ENCODE measurements at regions not wholly inside any gene's neighbourhood (a gene's known extent, or its start where the extent isn't known, plus 50 kb on each side); places are given as distances from the start of the nearest gene placed in this dataset.

GRCh38 chr18:24958001-24958400 lies 394.0 kb downstream of the ZNF521 start:
- no peak overlapping the region for H3K56ac ChIP-seq (replicated peaks; ENCODE audit: insufficient read length, low read depth, low read length)
- no peaks in the 10 kb centered on the region for H4K20me1 ChIP-seq (replicated peaks in 1 of 2; ENCODE audit: control insufficient read depth in 1 of 2, insufficient read depth in 2 of 2, low read length in 2 of 2)
- H2AFZ ChIP-seq (ENCODE audit: low read length) = no peak overlapping the region
- DNase-seq (ENCODE audit: low read depth in 1 of 2, low spot score in 2 of 2) (no peak), FAIRE-seq (no peak)
- H3K79me1 ChIP-seq (ENCODE audit: low read depth, low read length) = no peaks in the 10 kb centered on the region
- no peak overlapping the region for H3K9ac ChIP-seq (replicated peaks in 1 of 4; ENCODE audit: extremely low read depth in 1 of 4, low read depth in 3 of 4, low read length in 3 of 4)
- H4K5ac ChIP-seq (ENCODE audit: insufficient read length, low read depth, low read length) = no peak overlapping the region
- CTCF ChIA-PET (ENCODE audit: partially characterized antibody) = no interaction called here
- H3K4me3 ChIP-seq (ENCODE audit: extremely low read depth in 1 of 4, insufficient read depth in 2 of 4, low read depth in 3 of 4, low read length in 4 of 4) = no peak overlapping the region
- H3K79me2 ChIP-seq (ENCODE audit: control insufficient read depth in 1 of 2, insufficient read depth in 2 of 2, low read length in 2 of 2) = no peaks in the 10 kb centered on the region
- no peak overlapping the region for H4K8ac ChIP-seq (ENCODE audit: extremely low read depth, insufficient read depth, low read length)
- no peak overlapping the region for H3K4me2 ChIP-seq (ENCODE audit: insufficient read depth in 1 of 2, low read depth in 2 of 2, low read length in 2 of 2)
- no peak overlapping the region for H2BK5ac ChIP-seq (ENCODE audit: low read depth, low read length)
- H2BK15ac ChIP-seq (ENCODE audit: low read length) = no peak overlapping the region
- H4K91ac ChIP-seq (replicated peaks; ENCODE audit: insufficient read length, low read length) = no peak overlapping the region
- no peak overlapping the region for H3K4ac ChIP-seq (replicated peaks; ENCODE audit: insufficient read length, low read depth, low read length)
- no peak overlapping the region for H2BK120ac ChIP-seq (replicated peaks; ENCODE audit: low read depth, low read length)
- no peak overlapping the region for H3K23ac ChIP-seq (ENCODE audit: insufficient read length)
- TF ChIP-seq PHF8 (conservative IDR thresholded peaks at IDR 0.05; ENCODE audit: low read depth, low read length) (no peak), SP4 (IDR thresholded peaks at IDR 0.05; ENCODE audit: low read length) (no peak), SIN3A (conservative IDR thresholded peaks at IDR 0.05 in 1 of 2, IDR thresholded peaks at IDR 0.05 in 1 of 2; ENCODE audit: low read depth in 1 of 2, low read length in 2 of 2) (no peak), EP300 (IDR thresholded peaks at IDR 0.05; ENCODE audit: borderline replicate concordance in 1 of 2, low read depth in 2 of 2, low read length in 2 of 2) (no peak), KDM5A (IDR thresholded peaks at IDR 0.05; ENCODE audit: low read length) (no peak), KDM4A (IDR thresholded peaks at IDR 0.05; ENCODE audit: low read depth, low read length, severe bottlenecking) (no peak), NRF1 (IDR thresholded peaks at IDR 0.05; ENCODE audit: low read depth, low read length) (no peak), TAF7 (optimal IDR thresholded peaks at IDR 0.05; ENCODE audit: borderline replicate concordance, low read depth, low read length) (no peak), KDM1A (IDR thresholded peaks at IDR 0.05; ENCODE audit: borderline replicate concordance, low read length) (no peak), RFX5 (IDR thresholded peaks at IDR 0.05; ENCODE audit: borderline replicate concordance, low read depth, low read length) (no peak), ASH2L (IDR thresholded peaks at IDR 0.05; ENCODE audit: low read length) (no peak), SRF (IDR thresholded peaks at IDR 0.05; ENCODE audit: low read depth, low read length) (no peak), YY1 (IDR thresholded peaks at IDR 0.05; ENCODE audit: low read depth, low read length) (no peak), CEBPB (IDR thresholded peaks at IDR 0.05; ENCODE audit: low read depth, low read length) (no peak), CHD2 (IDR thresholded peaks at IDR 0.05; ENCODE audit: low read length) (no peak), CTBP2 (IDR thresholded peaks at IDR 0.05; ENCODE audit: borderline replicate concordance, insufficient read depth, insufficient read length, low read length) (no peak)
- H3K14ac ChIP-seq (ENCODE audit: insufficient read length) = no peak overlapping the region
- no peak overlapping the region for H2AK5ac ChIP-seq (ENCODE audit: low read depth, low read length)
- POLR2A ChIA-PET (ENCODE audit: partially characterized antibody) = no interaction called here
- no peak overlapping the region for H3K27ac ChIP-seq (ENCODE audit: low read depth, low read length)
- no peak overlapping the region for H3K18ac ChIP-seq (ENCODE audit: extremely low read depth, low read length)
- no peak overlapping the region for H2BK20ac ChIP-seq (ENCODE audit: low read length)
- H3K27me3 ChIP-seq (replicated peaks in 1 of 4; ENCODE audit: control insufficient read depth in 3 of 4, extremely low read depth in 1 of 4, insufficient read depth in 3 of 4, low read length in 3 of 4) = no peaks in the 10 kb centered on the region
- H3K23me2 ChIP-seq (ENCODE audit: low read depth, low read length) = no peaks in the 10 kb centered on the region
- no peaks in the 10 kb centered on the region for H3K9me3 ChIP-seq (ENCODE audit: insufficient read depth in 2 of 2, low read depth in 1 of 2, low read length in 1 of 2)
- H3K36me3 ChIP-seq (ENCODE audit: control insufficient read depth in 2 of 4, insufficient read depth in 4 of 4, low read length in 3 of 4) = no peaks in the 10 kb centered on the region
- WGBS, 2 experiments (ENCODE audit: extremely low coverage in 1 of 2, insufficient coverage in 1 of 2, insufficient read length in 1 of 2, insufficient replicate concordance in 2 of 2, low coverage in 1 of 2, low lambda C conversion rate in 2 of 2, missing lambda C conversion rate in 1 of 2) = 74% methylated on average over 2 of the region's 2 CpGs; no CpG with 5 or more reads in 1 of the 2 experiments
- no peak overlapping the region for H2BK12ac ChIP-seq (ENCODE audit: low read depth, low read length)
- H3K4me1 ChIP-seq (replicated peaks in 1 of 4; ENCODE audit: control insufficient read depth in 3 of 4, insufficient read depth in 4 of 4, low read length in 3 of 4) = no peaks in the 10 kb centered on the region
